GM12892 (cell line): ENCODE measurements at regions not wholly inside any gene's neighbourhood (a gene's known extent, or its start where the extent isn't known, plus 50 kb on each side); places are given as distances from the start of the nearest gene placed in this dataset.

Experiments used
- POLR2A ChIP-seq: IDR thresholded peaks from 2 replicates; pipeline ENCODE4 v1.6.1; 2011; ENCODE audit warnings: low read depth, low read length, control low read depth
- POLR2AphosphoS5 ChIP-seq: IDR thresholded peaks from 2 replicates; pipeline ENCODE4 v1.6.1; 2011; ENCODE audit warnings: low read depth, low read length, control low read depth

DNA sequence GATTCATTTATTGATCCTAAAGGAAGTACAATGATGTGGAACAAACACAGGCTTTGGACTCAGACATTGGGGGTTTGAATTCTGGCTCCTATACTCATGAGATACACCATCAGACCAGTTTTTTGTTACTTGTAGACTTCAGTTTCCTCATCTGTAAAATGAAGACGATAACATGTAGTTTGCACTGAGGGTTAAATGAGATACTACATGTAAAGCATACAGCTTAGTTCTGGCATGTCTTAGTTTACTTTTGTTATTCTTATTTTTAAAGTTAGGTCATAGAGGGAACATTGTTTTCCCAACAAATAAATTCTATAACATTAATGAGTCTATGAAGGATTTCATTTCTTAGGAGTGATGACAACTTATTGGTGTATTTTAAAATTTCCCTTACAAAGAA is 183.5 kb upstream of the FAM3C start:
- TF ChIP-seq POLR2AphosphoS5 (no peak), POLR2A (no peak)
